T-helper 17 cell (primary cell): ENCODE measurements at regions not wholly inside any gene's neighbourhood (a gene's known extent, or its start where the extent isn't known, plus 50 kb on each side); places are given as distances from the start of the nearest gene placed in this dataset.
"Not testable (repeated sequence)": the region's sequence is repeated elsewhere in the genome, so short reads cannot be mapped to it uniquely, and the experiment has no call there.

Experiments used
- ATAC-seq: fragments of 150-1000 bp; cut with Tn5 transposase; 2 replicates; pipeline ENCODE4 v1.10.0; 2021; ENCODE audit warnings: mild to moderate bottlenecking, moderate library complexity
- DNase-seq, 3 donors: peaks; one replicate each; pipeline versions ENCODE4 v3.0.0 to v3.0.0-alpha.2; 2020 to 2021
- H3K9me3 ChIP-seq: one replicate; pipeline ENCODE4 v1.7.0; 2013; ENCODE audit warnings: low read length, mild to moderate bottlenecking; ENCODE audit not compliant: control insufficient read depth, poor library complexity, severe bottlenecking
- H3K27ac Mint-ChIP-seq: one replicate; pipeline ENCODE4 v1.8.0; 2022; ENCODE audit warnings: mild to moderate bottlenecking, moderate library complexity, mixed read lengths
- H3K27me3 Mint-ChIP-seq: one replicate; pipeline ENCODE4 v1.8.0; 2022; ENCODE audit warnings: mixed read lengths
- H3K36me3 Mint-ChIP-seq: one replicate; pipeline ENCODE4 v1.8.0; 2022; ENCODE audit warnings: low read depth, mixed read lengths
- H3K4me1 Mint-ChIP-seq: one replicate; pipeline ENCODE4 v1.8.0; 2022; ENCODE audit warnings: mild to moderate bottlenecking, mixed read lengths
- H3K4me3 Mint-ChIP-seq: one replicate; pipeline ENCODE4 v1.8.0; 2022; ENCODE audit warnings: mild to moderate bottlenecking, moderate library complexity, mixed read lengths

DNA sequence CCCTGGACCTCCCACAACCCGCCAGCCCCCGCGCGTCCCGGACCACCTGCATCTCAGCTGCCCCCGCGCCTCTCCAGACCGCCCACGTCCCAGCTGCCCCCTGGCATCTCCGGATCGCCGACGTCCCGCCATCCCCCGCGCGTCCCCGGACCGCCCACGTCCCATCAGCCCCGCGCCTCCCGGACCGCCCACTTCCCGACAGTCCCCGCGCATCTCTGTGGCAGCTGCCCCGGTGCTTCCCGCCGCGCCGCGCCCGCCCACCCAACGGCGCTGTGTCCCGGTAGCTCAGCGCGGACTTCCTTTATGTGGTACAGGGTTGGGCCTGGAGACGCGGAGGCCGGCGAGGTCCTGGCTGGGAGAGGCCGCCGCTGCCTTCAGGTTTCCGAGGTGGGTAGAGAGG is 874.9 kb downstream of the TMEM121 start:
- ATAC-seq, H3K4me3 Mint-ChIP-seq, DNase-seq, H3K36me3 Mint-ChIP-seq, H3K27me3 Mint-ChIP-seq, H3K27ac Mint-ChIP-seq, H3K9me3 ChIP-seq: not testable (repeated sequence)
- peaks cover 11% of the 10 kb centered on the region for H3K4me1 Mint-ChIP-seq

- DNase-seq (peak in 1 of 3 donors; percentile 49), ATAC-seq (peak; percentile 32)
- H3K4me3 Mint-ChIP-seq, H3K36me3 Mint-ChIP-seq, H3K4me1 Mint-ChIP-seq, H3K27me3 Mint-ChIP-seq, H3K9me3 ChIP-seq: not testable (repeated sequence)
- peak overlapping the region; percentile 29 for H3K27ac Mint-ChIP-seq
These were observed 883.8 kb downstream of the TMEM121 start for GRCh38 chr14:106410229-106410628.

- no peak for ATAC-seq
- no peak overlapping the region for H3K27ac Mint-ChIP-seq
These were observed 888.1 kb downstream of the TMEM121 start for GRCh38 chr14:106414464-106414863.

GRCh38 chr14:106417224-106418049 is 891.1 kb downstream of the TMEM121 start:
- Mint-ChIP-seq H3K36me3 (no peaks in the 10 kb centered on the region), H3K4me1 (peaks cover 10% of the 10 kb centered on the region), H3K27me3 (peaks cover 8% of the 10 kb centered on the region), H3K4me3 (peak overlapping the region; percentile 37), H3K27ac (peak overlapping the region; percentile 79)
- ATAC-seq (peak; percentile 79), DNase-seq (peak; percentile 64 to 82 (median 79))
- no peaks in the 10 kb centered on the region for H3K9me3 ChIP-seq

More at GRCh38 chr14:106414464-106414863, 888.1 kb downstream of the TMEM121 start:
- no peak overlapping the region for H3K4me3 Mint-ChIP-seq
- no peaks in the 10 kb centered on the region for H3K9me3 ChIP-seq
- H3K4me1 Mint-ChIP-seq = peaks cover 11% of the 10 kb centered on the region
- DNase-seq = no peak
- H3K36me3 Mint-ChIP-seq = no peaks in the 10 kb centered on the region
- no peaks in the 10 kb centered on the region for H3K27me3 Mint-ChIP-seq

DNA sequence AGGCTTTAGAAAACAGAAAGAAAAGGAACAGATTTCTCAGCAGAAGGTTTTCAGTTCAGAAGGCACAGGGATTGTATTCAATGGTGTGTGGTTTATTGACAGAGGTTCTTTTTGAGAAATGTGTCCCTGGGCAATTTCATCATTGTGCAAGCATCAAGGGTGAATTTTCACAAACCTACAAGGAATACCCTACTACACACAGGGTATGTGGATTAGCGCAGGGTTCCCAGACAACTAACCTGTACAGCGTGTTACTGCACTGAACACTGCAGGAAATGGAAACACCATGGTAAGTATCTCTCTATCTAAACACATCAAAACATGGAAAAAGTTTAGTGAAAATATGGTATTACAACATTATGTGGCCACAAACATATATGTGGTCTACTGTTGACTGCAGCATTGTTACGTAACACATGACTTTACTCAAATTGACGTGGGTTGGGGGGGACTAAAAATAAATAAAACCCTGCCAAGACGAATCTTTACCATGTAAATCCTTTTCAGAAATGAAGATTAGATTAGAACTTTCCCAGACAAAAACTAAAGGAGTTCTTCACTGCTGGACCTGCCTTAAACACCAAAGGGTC is 893.1 kb downstream of the TMEM121 start:
- DNase-seq (no peak), ATAC-seq (no peak)
- H3K27me3 Mint-ChIP-seq = peaks cover 21% of the 10 kb centered on the region
- no peaks in the 10 kb centered on the region for H3K9me3 ChIP-seq
- no peak overlapping the region for H3K4me3 Mint-ChIP-seq
- no peaks in the 10 kb centered on the region for H3K36me3 Mint-ChIP-seq
- H3K27ac Mint-ChIP-seq = peak overlapping the region; percentile 79
- H3K4me1 Mint-ChIP-seq = peaks cover 10% of the 10 kb centered on the region

DNA sequence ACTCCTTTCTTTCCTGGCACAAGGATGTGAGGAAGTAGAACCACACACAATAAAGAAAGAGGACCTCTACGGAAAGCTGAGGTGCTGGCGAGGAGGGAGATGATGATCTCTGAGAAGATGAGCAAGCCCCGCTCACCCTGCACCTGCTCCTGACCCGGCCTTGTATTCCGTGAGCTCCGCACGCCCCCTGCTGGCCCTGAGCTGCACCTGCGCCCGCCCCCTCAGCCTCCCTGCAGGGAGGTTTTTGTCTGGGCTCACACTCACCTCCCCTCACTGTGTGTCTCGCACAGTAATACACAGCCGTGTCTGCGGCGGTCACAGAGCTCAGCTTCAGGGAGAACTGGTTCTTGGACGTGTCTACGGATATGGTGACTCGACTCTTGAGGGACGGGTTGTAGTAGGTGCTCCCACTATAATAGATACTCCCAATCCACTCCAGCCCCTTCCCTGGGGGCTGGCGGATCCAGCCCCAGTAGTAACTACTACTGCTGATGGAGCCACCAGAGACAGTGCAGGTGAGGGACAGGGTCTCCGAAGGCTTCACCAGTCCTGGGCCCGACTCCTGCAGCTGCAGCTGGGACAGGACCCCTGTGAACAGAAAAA is 895.1 kb downstream of the TMEM121 start:
- not testable (repeated sequence) for H3K36me3 Mint-ChIP-seq, H3K27ac Mint-ChIP-seq, H3K4me1 Mint-ChIP-seq, H3K4me3 Mint-ChIP-seq, H3K9me3 ChIP-seq
- peaks cover 26% of the 10 kb centered on the region for H3K27me3 Mint-ChIP-seq
- ATAC-seq (peak; percentile 83), DNase-seq (peak in 2 of 3 donors; percentile 57 to 79)

GRCh38 chr14:106422066-106422465 is 895.7 kb downstream of the TMEM121 start:
- Mint-ChIP-seq H3K27ac (no peak overlapping the region), H3K36me3 (no peaks in the 10 kb centered on the region), H3K27me3 (peaks cover 30% of the 10 kb centered on the region), H3K4me1 (peaks cover 10% of the 10 kb centered on the region), H3K4me3 (no peak overlapping the region)
- ATAC-seq = no peak
- no peaks in the 10 kb centered on the region for H3K9me3 ChIP-seq
- no peak for DNase-seq

- ATAC-seq, H3K4me3 Mint-ChIP-seq, DNase-seq, H3K36me3 Mint-ChIP-seq, H3K4me1 Mint-ChIP-seq, H3K9me3 ChIP-seq, H3K27ac Mint-ChIP-seq: not testable (repeated sequence)
- H3K27me3 Mint-ChIP-seq = peaks cover 41% of the 10 kb centered on the region
These were observed 898.8 kb downstream of the TMEM121 start for GRCh38 chr14:106425150-106425549.

- peaks cover 44% of the 10 kb centered on the region for H3K27me3 Mint-ChIP-seq
- no peak overlapping the region for H3K27ac Mint-ChIP-seq
- H3K36me3 Mint-ChIP-seq = peaks cover 8% of the 10 kb centered on the region
- peaks cover 5% of the 10 kb centered on the region for H3K4me1 Mint-ChIP-seq
- no peaks in the 10 kb centered on the region for H3K9me3 ChIP-seq
- no peak overlapping the region for H3K4me3 Mint-ChIP-seq
- DNase-seq (peak; percentile 30 to 63 (median 51)), ATAC-seq (no peak)
These were observed 910.0 kb downstream of the TMEM121 start for GRCh38 chr14:106436310-106436905.

DNA sequence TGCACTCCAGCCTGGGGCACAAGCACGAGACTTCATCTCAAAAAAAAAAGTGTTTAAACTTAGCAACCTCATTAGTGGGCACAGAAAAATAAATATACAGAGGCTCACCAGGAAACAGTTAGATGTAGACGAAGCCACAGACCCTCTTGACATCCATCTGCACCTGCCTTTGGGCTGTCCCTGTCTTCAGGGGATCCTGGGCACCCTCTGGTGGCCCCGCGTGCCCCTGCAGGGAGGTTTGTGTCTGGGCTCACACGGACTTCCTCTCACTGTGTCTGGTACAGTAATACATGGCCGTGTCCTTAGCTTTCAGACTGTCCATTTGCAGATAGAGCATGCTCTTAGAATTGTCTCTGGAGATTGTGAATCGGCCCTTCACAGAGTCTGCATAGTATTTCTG is 916.5 kb downstream of the TMEM121 start:
- H3K27me3 Mint-ChIP-seq = peaks cover 58% of the 10 kb centered on the region
- no peak overlapping the region for H3K27ac Mint-ChIP-seq
- no peak overlapping the region for H3K4me3 Mint-ChIP-seq
- peaks cover 10% of the 10 kb centered on the region for H3K36me3 Mint-ChIP-seq
- H3K9me3 ChIP-seq = no peaks in the 10 kb centered on the region
- ATAC-seq (peak; percentile 87), DNase-seq (peak in 1 of 3 donors; percentile 28)
- peaks cover 3% of the 10 kb centered on the region for H3K4me1 Mint-ChIP-seq

- no peak for ATAC-seq
- peaks cover 5% of the 10 kb centered on the region for H3K4me1 Mint-ChIP-seq
- no peaks in the 10 kb centered on the region for H3K36me3 Mint-ChIP-seq
- H3K27ac Mint-ChIP-seq = no peak overlapping the region
- H3K9me3 ChIP-seq = no peaks in the 10 kb centered on the region
- peaks cover 28% of the 10 kb centered on the region for H3K27me3 Mint-ChIP-seq
- no peak overlapping the region for H3K4me3 Mint-ChIP-seq
- no peak for DNase-seq
These were observed 928.6 kb downstream of the TMEM121 start for GRCh38 chr14:106455026-106455425.

DNA sequence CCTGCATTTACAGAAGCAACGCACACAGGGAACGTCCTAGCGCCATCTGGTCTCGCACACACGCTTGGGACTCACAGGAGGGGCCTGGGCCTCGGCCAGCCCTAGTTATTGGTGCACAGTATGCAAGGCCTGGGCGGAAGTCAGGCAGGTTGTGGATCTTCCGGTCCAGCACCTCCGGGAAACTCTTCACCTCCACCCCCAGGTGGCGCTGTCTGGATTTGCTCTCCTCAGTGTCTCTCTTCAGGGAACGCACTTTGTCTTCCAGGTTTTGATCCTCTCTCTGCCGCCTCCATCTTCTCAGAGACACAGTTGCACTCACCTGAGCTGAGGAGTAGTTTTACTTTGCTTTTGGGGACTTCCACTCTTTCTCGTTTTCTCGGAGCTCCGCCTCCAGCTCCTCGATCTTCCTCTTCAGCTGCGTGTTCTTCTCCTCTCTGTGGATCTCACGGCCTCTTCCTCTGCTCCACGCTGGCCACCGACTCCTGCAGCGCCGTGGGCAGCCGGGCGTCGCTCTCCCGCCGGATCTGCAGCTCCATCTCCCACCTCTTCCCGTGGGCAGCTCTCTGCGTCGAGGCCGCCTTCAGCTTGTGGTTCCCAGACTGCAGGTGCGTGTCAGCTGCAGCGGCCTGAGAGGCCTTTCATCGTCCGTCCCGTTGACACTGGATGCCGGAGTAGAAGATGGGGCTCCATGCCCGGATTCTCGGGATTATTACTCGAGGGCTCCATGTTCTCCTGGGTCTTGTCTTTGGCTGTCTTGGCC is 933.8 kb downstream of the TMEM121 start:
- H3K9me3 ChIP-seq = no peaks in the 10 kb centered on the region
- ATAC-seq = peak; percentile 77
- Mint-ChIP-seq H3K4me3 (no peak overlapping the region), H3K27ac (no peak overlapping the region), H3K4me1 (peaks cover 7% of the 10 kb centered on the region), H3K27me3 (peaks cover 14% of the 10 kb centered on the region), H3K36me3 (no peaks in the 10 kb centered on the region)
- DNase-seq = peak; percentile 22 to 67 (median 50)

DNA sequence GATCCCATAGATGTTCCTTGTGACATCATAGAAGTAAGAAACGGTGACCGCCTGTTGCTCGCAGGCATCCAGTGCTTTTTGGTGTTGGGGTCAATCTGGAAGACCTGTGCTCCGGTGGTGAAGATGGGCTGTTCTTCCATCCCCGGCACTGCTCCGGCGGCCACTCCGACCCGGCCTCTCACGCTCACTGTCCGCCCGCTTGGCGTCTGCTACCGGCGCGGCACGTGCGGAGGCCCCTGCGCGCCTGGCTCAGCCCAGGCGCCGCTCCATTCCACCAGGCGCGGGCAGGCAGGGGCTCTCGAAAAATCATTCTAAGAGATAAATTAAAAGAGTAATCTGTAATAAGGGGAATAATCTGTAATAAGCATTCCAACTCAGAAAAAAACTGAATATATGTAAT is 934.5 kb downstream of the TMEM121 start:
- DNase-seq (no peak), ATAC-seq (no peak)
- no peak overlapping the region for H3K27ac Mint-ChIP-seq
- H3K9me3 ChIP-seq = no peaks in the 10 kb centered on the region
- H3K27me3 Mint-ChIP-seq = peaks cover 6% of the 10 kb centered on the region
- no peaks in the 10 kb centered on the region for H3K36me3 Mint-ChIP-seq
- H3K4me3 Mint-ChIP-seq = no peak overlapping the region
- H3K4me1 Mint-ChIP-seq = peaks cover 7% of the 10 kb centered on the region
